HG03354 (cell line): ENCODE measurements at regions not wholly inside any gene's neighbourhood (a gene's known extent, or its start where the extent isn't known, plus 50 kb on each side); places are given as distances from the start of the nearest gene placed in this dataset.

Experiments
- ATAC-seq: cut with Tn5 transposase; IDR thresholded peaks from one replicate; pipeline ENCODE4 v1.9.1; 2021; ENCODE audit warnings: mild to moderate bottlenecking; ENCODE audit not compliant: unreplicated experiment, poor library complexity, severe bottlenecking

GRCh38 chr1:184141361-184141880 lies 89.9 kb downstream of the TSEN15 start:
- ATAC-seq: no peak

- ATAC-seq: no peak
These were observed 91.9 kb downstream of the TSEN15 start for GRCh38 chr1:184143449-184143848.

- no peak for ATAC-seq
These were observed 93.6 kb downstream of the TSEN15 start for GRCh38 chr1:184145083-184145482.

GRCh38 chr1:184146202-184146601 lies 94.7 kb downstream of the TSEN15 start:
- no peak for ATAC-seq

- ATAC-seq: no peak
These were observed 99.4 kb downstream of the TSEN15 start for GRCh38 chr1:184150776-184151531.

GRCh38 chr1:184152434-184152898 lies 100.9 kb downstream of the TSEN15 start:
- no peak for ATAC-seq

GRCh38 chr1:184152974-184153373 lies 101.4 kb downstream of the TSEN15 start:
- ATAC-seq: no peak

GRCh38 chr1:184153731-184154130 lies 102.2 kb downstream of the TSEN15 start:
- ATAC-seq: no peak

- ATAC-seq: no peak
These were observed 105.2 kb downstream of the TSEN15 start for GRCh38 chr1:184156521-184157393.

GRCh38 chr1:184157394-184157742 lies 105.8 kb downstream of the TSEN15 start:
- no peak for ATAC-seq

- no peak for ATAC-seq
These were observed 107.6 kb downstream of the TSEN15 start for GRCh38 chr1:184158896-184159681.

- no peak for ATAC-seq
These were observed 108.7 kb downstream of the TSEN15 start for GRCh38 chr1:184160236-184160635.

- ATAC-seq: no peak
These were observed 109.7 kb downstream of the TSEN15 start for GRCh38 chr1:184161071-184161698.

- ATAC-seq: no peak
These were observed 110.8 kb downstream of the TSEN15 start for GRCh38 chr1:184162281-184162680.

GRCh38 chr1:184163674-184164465 lies 112.3 kb downstream of the TSEN15 start:
- peak; percentile 75 for ATAC-seq

- no peak for ATAC-seq
These were observed 113.0 kb downstream of the TSEN15 start for GRCh38 chr1:184164536-184164935.

- ATAC-seq: no peak
These were observed 115.0 kb downstream of the TSEN15 start for GRCh38 chr1:184166485-184166884.

GRCh38 chr1:184167352-184167751 lies 115.8 kb downstream of the TSEN15 start:
- no peak for ATAC-seq

GRCh38 chr1:184170719-184171118 lies 119.2 kb downstream of the TSEN15 start:
- no peak for ATAC-seq
